ENCODE measurements at regions not wholly inside any gene's neighbourhood (a gene's known extent, or its start where the extent isn't known, plus 50 kb on each side); places are given as distances from the start of the nearest gene placed in this dataset.

DNA sequence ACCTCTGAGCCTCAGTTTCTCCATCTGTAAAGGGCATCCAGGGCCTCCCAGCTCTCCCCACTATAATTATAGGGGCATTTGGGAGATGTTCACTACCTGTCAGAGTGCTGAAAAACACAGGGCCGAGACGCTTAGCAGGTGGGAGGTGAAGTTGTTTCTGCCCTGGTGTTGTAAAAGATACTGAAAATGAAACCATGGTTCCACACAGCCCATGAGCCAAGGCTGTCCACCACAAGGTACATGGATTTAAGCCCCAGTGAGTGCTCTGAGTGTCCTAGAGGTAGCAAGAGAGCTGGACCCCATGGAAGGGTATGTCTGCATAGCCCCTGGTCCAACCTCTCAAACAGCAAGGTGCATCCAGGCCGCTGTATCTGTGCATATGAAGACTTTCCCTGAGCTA, 137.5 kb downstream of the C5orf15 start:
- TF ChIP-seq, protein P1, sequence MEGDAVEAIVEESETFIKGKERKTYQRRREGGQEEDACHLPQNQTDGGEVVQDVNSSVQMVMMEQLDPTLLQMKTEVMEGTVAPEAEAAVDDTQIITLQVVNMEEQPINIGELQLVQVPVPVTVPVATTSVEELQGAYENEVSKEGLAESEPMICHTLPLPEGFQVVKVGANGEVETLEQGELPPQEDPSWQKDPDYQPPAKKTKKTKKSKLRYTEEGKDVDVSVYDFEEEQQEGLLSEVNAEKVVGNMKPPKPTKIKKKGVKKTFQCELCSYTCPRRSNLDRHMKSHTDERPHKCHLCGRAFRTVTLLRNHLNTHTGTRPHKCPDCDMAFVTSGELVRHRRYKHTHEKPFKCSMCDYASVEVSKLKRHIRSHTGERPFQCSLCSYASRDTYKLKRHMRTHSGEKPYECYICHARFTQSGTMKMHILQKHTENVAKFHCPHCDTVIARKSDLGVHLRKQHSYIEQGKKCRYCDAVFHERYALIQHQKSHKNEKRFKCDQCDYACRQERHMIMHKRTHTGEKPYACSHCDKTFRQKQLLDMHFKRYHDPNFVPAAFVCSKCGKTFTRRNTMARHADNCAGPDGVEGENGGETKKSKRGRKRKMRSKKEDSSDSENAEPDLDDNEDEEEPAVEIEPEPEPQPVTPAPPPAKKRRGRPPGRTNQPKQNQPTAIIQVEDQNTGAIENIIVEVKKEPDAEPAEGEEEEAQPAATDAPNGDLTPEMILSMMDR (IDR thresholded peaks at IDR 0.05), result no peak
- no peak for TF ChIP-seq POLR2A (IDR thresholded peaks at IDR 0.05)

Measured in uterus (tissue), 2 donors.